ENCODE measurements at regions not wholly inside any gene's neighbourhood (a gene's known extent, or its start where the extent isn't known, plus 50 kb on each side); places are given as distances from the start of the nearest gene placed in this dataset.
"Not testable (repeated sequence)": the region's sequence is repeated elsewhere in the genome, so short reads cannot be mapped to it uniquely, and the experiment has no call there.

DNA sequence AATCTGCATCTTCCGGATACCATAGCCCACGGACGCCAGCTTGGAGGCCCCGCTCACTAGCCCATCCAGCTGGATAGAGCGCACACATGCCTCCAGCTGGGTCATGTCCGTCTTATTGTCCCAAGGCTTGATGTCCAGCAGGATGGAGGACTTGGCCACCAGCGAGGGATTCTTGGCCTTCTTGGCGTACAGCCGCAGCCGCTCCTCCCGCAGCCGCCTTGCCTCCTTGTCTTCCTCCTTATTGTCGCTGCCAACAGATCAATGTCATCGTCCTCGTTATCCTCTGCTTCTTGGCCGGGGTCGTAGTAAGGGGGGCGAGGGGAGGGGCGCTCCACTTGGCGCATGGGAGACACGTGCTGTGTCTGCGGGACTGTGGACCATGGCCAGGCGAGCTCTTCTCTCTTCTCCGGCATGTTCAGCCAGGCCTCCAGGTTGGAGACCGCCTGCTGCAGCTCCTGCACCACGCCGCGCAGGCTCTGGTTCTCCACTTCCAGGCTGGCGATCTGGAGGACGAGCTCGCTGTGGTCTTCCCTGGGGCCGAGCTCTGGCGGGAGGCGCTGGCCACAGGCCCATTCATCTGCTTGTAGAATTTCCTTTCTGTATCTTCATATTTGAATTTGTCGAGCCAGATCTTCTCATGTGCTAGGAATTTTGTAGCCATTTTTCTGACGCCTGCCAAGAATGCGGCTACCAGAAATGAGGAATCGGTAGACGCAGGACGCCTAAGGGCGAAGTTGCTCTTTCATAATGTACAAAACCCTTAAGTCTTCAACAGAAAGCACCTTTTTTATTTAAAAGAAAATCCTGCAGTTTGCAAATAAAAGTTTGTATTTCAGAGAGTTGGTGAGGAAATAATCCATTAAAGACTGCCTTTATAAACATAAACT, 60.1 kb upstream of the PTPRK start:
- no peak for DNase-seq

DNA sequence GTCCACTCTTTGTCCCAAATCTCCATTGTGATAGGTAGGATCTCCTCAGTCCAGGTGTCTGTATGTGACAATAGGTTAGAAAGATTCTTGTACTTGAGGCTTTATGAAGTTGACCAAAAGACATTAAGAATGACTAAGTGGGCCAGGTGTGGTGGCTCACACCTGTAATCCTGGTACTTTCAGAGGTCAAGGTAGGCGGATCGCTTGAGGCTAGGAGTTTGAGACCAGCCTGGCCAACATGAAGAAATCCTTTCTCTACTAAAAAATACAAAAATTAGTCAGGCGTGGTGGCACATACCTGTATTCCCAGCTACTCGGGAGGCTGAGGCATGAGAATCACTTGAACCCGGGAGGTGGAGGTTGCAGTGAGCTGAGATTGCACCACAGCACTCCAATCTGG, 54.9 kb upstream of the PTPRK start:
- not testable (repeated sequence) for DNase-seq

DNA sequence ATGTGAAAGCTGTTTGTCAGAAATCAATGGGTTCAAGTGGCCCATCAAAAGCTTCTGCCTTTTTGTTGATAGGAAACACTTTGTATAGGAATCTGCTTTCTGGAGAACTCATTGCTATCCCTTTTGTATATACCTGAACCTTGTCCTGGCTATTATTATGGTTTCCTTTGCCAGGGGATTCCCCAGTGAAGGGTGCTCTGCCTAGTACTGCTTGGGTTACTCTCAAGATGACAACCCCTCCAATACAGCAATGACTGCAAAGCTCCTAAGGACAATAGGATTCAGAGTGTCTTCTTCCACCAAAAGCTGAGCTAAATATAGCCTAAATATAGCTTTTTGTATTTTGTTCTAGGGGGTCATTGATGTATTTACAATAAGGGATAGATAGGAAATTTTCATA, 54.0 kb upstream of the PTPRK start:
- DNase-seq: no peak

DNA sequence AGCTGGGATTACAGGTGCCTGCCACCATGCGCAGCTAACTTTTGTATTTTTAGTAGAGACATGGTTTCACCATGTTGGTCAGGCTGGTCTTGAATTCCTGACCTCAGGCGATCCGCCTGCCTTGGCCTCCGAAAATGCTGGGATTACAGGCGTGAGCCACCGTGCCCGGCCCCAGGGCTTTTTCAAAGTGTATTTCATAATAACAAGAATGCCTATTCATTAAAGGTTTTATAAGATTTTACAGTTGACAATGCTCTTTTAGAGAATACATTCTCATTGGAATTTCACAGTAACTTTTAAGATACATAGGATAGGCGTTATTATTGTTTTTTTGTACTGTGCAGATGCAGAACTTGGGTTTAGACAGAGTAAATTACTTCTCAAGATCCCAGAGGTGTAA, 52.6 kb upstream of the PTPRK start:
- no peak for DNase-seq

DNA sequence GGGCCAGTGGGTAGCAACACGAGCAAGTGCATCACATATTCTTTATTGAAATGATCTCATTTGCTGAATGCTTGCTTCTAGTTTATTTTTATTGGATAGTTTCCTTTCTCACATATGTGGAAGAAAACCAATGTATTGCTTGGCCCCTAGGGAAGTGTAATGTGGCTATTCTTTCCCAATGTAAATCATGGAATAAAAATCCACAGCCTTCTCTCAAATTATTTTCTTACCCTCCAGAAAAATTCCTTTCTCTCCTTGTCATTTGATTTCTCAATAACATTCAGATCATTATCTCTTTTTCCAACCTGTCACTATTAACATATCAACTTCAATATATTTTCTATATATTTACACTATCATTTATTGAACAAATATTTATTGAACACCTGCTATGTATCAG, 51.9 kb upstream of the PTPRK start:
- DNase-seq: no peak

DNA sequence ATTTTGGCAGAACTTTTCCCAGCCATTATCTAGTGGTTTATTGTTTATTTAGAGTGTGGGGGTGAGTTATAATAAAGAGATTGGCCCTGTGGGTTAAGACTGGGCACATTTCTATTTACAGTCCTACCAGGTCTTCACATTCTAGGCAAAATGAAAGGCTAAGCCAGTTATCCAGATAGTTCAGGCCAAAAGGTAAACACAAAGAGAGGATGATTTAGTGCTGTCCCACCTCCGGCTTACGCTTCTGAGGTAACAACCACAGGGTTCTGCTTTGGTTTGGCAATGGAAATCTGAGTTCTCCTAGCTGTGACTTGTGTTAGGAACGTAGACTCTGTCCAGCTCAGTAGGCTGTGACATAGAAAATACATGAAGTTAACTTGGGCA, 50.3 kb upstream of the PTPRK start:
- no peak for DNase-seq

DNA sequence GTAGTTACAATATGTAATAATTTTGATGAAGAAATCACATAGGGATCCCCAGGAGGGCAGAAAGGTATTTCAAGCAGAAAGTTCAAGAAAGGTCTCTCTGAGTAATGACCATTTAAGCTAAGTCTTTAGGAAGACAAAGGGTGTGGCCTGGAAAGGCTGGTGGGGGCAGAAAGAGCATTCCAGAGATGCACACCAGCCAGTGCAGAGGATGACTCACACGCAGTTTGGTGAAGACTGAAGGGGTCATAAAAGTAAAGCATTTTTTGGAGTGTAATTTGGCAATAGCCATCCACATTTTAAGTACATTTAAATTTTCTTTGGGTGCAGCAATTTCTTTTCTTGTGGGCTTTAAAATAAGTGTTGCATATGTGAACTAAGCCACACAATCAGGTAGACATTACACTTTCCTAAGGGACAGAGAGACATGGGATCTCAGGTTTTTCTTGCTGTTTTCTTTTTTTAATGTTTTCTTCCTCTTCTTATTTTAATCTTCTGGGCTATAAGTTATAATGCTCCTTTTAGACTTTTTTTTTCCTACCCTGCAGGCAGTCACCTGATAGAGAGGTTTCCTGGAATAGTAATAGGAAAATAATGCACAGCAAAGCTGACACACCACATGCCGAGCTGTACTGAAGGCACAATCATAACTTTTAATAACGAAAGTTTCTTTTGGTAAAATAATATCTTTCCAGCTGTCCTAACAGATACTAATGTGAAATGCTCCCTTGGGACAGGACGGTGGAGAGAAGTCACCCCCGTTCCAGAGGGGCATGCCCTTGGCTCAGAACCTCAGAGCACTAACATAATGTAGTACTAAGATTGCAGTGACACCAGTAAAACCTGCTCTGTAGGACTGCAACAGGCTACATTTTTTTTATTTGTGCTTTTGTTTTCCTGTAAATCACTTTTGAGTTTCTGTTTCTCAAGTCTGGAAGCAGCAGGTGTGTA, 49.6 kb upstream of the PTPRK start:
- no peak for DNase-seq

Data from activated T-cell treated with anti-CD3 and anti-CD28 coated beads for 4 hours (primary cell).